Mesendoderm (in vitro differentiated cells): ENCODE measurements at regions not wholly inside any gene's neighbourhood (a gene's known extent, or its start where the extent isn't known, plus 50 kb on each side); places are given as distances from the start of the nearest gene placed in this dataset.

ENCODE experiments used
- DNase-seq: peaks from one replicate; pipeline ENCODE4 v3.0.0; 2013
- H2AK5ac ChIP-seq: 2 replicates; pipeline ENCODE4 v1.6.1; 2013; ENCODE audit warnings: low read length, inconsistent platforms
- H2BK120ac ChIP-seq: 2 replicates; pipeline ENCODE4 v1.6.1; 2013; ENCODE audit warnings: low read depth, mild to moderate bottlenecking, low read length, moderate library complexity, mixed read lengths
- H2BK15ac ChIP-seq: replicated peaks from 2 replicates; pipeline ENCODE4 v1.6.1; 2013; ENCODE audit warnings: low read depth, mild to moderate bottlenecking, moderate library complexity
- H2BK5ac ChIP-seq: 2 replicates; pipeline ENCODE4 v1.6.1; 2013; ENCODE audit warnings: low read length, inconsistent platforms
- H3K18ac ChIP-seq: 2 replicates; pipeline ENCODE4 v1.6.1; 2013; ENCODE audit warnings: mild to moderate bottlenecking, low read length, mixed read lengths
- H3K23ac ChIP-seq: one replicate; pipeline ENCODE4 v1.6.1; 2013; ENCODE audit warnings: low read length
- H3K27ac ChIP-seq: 2 replicates; pipeline ENCODE4 v1.5.1; 2013; ENCODE audit warnings: low read depth, mild to moderate bottlenecking, inconsistent platforms, low read length, moderate library complexity
- H3K27me3 ChIP-seq: 2 replicates; pipeline ENCODE4 v1.6.1; 2013; ENCODE audit warnings: low read length, control low read depth, mild to moderate bottlenecking, inconsistent platforms; ENCODE audit not compliant: insufficient read depth, poor library complexity
- H3K36me3 ChIP-seq: 2 replicates; pipeline ENCODE4 v1.6.1; 2013; ENCODE audit warnings: low read length, inconsistent platforms; ENCODE audit not compliant: control insufficient read depth, insufficient read depth
- H3K4ac ChIP-seq: one replicate; pipeline ENCODE4 v1.6.1; 2013; ENCODE audit warnings: low read depth, mild to moderate bottlenecking, low read length, moderate library complexity
- H3K4me1 ChIP-seq: 2 replicates; pipeline ENCODE4 v1.6.1; 2013; ENCODE audit warnings: low read depth, low read length, inconsistent platforms; ENCODE audit not compliant: control insufficient read depth
- H3K4me2 ChIP-seq: 2 replicates; pipeline ENCODE4 v1.6.1; 2013; ENCODE audit warnings: low read length
- H3K4me3 ChIP-seq: 2 replicates; pipeline ENCODE4 v1.5.1; 2013; ENCODE audit warnings: mild to moderate bottlenecking, low read length
- H3K56ac ChIP-seq: one replicate; pipeline ENCODE4 v1.6.1; 2013; ENCODE audit warnings: low read length
- H3K79me1 ChIP-seq: 2 replicates; pipeline ENCODE4 v1.6.1; 2013; ENCODE audit warnings: low read length, inconsistent platforms
- H3K79me2 ChIP-seq: 2 replicates; pipeline ENCODE4 v1.6.1; 2013; ENCODE audit warnings: mild to moderate bottlenecking, low read length; ENCODE audit not compliant: control insufficient read depth, insufficient read depth
- H3K9ac ChIP-seq: 2 replicates; pipeline ENCODE4 v1.6.1; 2013; ENCODE audit warnings: low read length, inconsistent platforms
- H4K5ac ChIP-seq: one replicate; pipeline ENCODE4 v1.6.1; 2013; ENCODE audit warnings: low read length
- H4K8ac ChIP-seq: one replicate; pipeline ENCODE4 v1.6.1; 2013; ENCODE audit warnings: low read depth, mild to moderate bottlenecking, control low read depth, low read length, moderate library complexity
- WGBS: extraction: QIAGEN DNeasy Blood & Tissue Kit; methylation state at CpG from one replicate; pipeline ENCODE4 v1.1.7; 2013; ENCODE audit warnings: low lambda C conversion rate, missing lambda C conversion rate; ENCODE audit not compliant: insufficient coverage; ENCODE audit errors: extremely low coverage; 5-methylcytosine and 5-hydroxymethylcytosine counted together

DNA sequence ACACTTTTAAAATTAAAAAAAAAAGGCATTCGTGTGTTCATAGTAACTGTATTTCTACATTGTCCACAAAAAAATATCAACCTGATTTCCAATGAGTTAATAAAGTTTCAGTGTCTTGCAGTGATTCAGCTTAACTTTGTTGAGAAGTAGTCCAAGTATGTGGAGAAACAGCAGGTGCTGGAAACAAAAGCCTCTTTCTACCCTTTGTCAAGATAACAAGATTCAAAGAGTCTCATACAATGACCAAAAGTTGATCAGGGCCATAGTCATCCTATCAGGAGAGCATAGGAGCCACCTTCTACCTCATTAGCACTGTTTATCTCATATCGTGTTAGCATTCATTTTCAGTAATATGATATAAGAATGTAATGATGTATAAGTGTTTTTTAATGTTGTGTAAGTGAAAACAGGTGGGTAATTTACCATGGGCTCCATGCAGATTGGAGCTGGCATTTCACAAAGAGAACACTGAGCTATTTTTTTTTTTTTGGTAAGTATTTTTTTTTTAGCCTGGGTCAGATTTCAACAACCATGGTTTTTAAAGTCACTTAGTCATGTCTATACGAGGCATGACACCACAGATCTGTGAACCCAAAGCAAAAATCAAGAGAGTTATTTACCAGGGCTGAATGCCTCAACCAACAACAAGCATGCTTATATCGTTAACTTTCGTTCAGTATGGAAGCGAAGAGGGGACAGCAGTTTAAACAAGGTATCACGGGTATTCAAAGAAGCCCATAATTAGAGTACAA is 165.0 kb upstream of the ZNF521 start:
- Histone ChIP-seq H2BK5ac (no peak overlapping the region), H3K18ac (no peak overlapping the region), H3K4ac (no peak overlapping the region), H3K36me3 (no peaks in the 10 kb centered on the region), H3K4me2 (no peak overlapping the region), H4K5ac (no peak overlapping the region), H3K79me1 (no peaks in the 10 kb centered on the region), H2BK120ac (no peak overlapping the region), H4K8ac (no peak overlapping the region), H2AK5ac (no peak overlapping the region), H3K56ac (no peak overlapping the region), H3K27ac (no peak overlapping the region), H3K23ac (no peak overlapping the region), H3K79me2 (no peaks in the 10 kb centered on the region), H3K27me3 (no peaks in the 10 kb centered on the region), H3K4me3 (no peak overlapping the region), H3K9ac (no peak overlapping the region), H3K4me1 (no peaks in the 10 kb centered on the region), H2BK15ac (no peak overlapping the region)
- DNase-seq: peak; percentile 14
- WGBS: 100% methylated on average over 1 of the region's 7 CpGs

DNA sequence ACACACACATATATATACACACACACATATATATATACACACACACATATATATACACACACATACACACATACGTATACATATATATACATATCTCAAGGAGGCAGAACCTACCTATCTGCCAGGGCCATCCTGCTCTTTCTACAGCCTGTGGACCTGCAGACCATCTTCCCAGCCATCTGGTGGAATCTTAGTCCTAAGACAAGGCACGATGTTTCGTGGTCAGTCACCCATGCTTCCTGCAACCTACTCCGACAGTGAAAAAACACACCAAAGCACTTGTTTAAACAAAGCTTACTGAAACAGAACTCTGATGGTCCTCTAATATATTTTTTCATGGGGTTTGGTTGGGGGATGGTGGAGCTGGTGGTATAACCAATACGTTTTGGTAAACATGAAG is 164.2 kb upstream of the ZNF521 start:
- H3K23ac ChIP-seq: no peak overlapping the region
- H3K79me1 ChIP-seq: no peaks in the 10 kb centered on the region
- H4K8ac ChIP-seq: no peak overlapping the region
- H3K18ac ChIP-seq: no peak overlapping the region
- no peak overlapping the region for H3K27ac ChIP-seq
- H3K9ac ChIP-seq: no peak overlapping the region
- no peak overlapping the region for H2AK5ac ChIP-seq
- H3K36me3 ChIP-seq: no peaks in the 10 kb centered on the region
- no peak overlapping the region for H2BK120ac ChIP-seq
- no peaks in the 10 kb centered on the region for H3K4me1 ChIP-seq
- no peak overlapping the region for H2BK15ac ChIP-seq
- no peaks in the 10 kb centered on the region for H3K79me2 ChIP-seq
- DNase-seq: no peak
- no peak overlapping the region for H3K4me3 ChIP-seq
- H4K5ac ChIP-seq: no peak overlapping the region
- H3K27me3 ChIP-seq: no peaks in the 10 kb centered on the region
- no CpG with 5 or more reads among the region's 5 CpGs for WGBS
- no peak overlapping the region for H3K4ac ChIP-seq
- no peak overlapping the region for H3K56ac ChIP-seq
- H2BK5ac ChIP-seq: no peak overlapping the region
- H3K4me2 ChIP-seq: no peak overlapping the region

DNA sequence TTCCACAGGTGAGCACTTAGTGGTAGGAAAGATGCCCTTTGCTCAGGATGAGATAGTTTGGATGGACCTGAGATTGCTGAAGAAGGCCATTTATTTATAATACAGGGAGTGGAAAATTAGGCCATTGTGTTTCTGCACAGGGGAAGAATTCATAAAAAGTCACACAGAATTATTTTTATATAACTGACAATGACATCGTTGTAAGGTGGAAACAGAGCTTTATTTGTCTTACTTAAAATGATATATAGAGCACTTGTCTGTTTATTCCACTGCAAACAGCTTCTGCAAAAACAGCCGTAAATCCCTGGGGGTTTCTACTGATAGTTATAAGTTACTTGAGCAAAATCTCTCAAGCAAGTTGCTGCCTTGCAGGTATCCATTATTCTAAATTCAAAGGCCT is 158.1 kb upstream of the ZNF521 start:
- Histone ChIP-seq H2AK5ac (no peak overlapping the region), H3K56ac (no peak overlapping the region), H2BK15ac (no peak overlapping the region), H3K79me2 (no peaks in the 10 kb centered on the region), H3K23ac (no peak overlapping the region), H4K5ac (no peak overlapping the region), H2BK120ac (no peak overlapping the region), H3K27ac (no peak overlapping the region), H2BK5ac (no peak overlapping the region), H4K8ac (no peak overlapping the region), H3K4ac (no peak overlapping the region), H3K18ac (no peak overlapping the region), H3K9ac (no peak overlapping the region), H3K4me3 (no peak overlapping the region), H3K4me2 (no peak overlapping the region), H3K27me3 (no peaks in the 10 kb centered on the region), H3K4me1 (no peaks in the 10 kb centered on the region), H3K79me1 (no peaks in the 10 kb centered on the region), H3K36me3 (no peaks in the 10 kb centered on the region)
- WGBS: no CpG with 5 or more reads among the region's 2 CpGs
- no peak for DNase-seq

DNA sequence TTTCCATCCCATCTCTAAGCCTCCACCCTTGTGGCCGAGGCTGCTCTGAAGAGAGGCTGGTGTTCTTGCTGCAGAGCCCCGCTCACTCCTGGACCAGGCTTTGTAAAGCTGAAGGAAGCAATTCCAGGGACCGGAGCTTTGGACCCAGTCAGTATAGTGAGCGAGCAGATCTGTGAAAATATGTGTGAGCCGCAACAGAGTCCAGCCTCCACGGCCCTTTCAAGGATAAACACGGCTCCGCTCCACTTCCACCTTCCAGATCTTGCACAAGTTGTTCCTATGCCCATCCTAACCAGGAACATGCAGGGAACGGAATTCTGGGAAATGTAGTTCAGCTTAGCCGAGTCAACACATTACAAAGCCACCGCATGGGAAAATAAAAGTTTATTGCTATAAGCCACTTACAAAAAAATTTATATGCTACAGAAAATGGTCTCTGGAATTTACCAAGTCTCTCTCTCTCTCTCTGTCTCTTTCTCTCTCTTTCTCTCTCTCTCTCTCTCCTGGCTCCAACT is 151.7 kb upstream of the ZNF521 start:
- H3K23ac ChIP-seq: no peak overlapping the region
- peak overlapping the region; percentile 1 for H4K8ac ChIP-seq
- H2BK5ac ChIP-seq: no peak overlapping the region
- H2BK15ac ChIP-seq: no peak overlapping the region
- DNase-seq: peak; percentile 68
- H3K79me2 ChIP-seq: no peaks in the 10 kb centered on the region
- H2BK120ac ChIP-seq: no peak overlapping the region
- H3K79me1 ChIP-seq: no peaks in the 10 kb centered on the region
- H3K4me1 ChIP-seq: no peaks in the 10 kb centered on the region
- peak overlapping the region; percentile 61 for H3K56ac ChIP-seq
- WGBS: no CpG with 5 or more reads among the region's 11 CpGs
- no peak overlapping the region for H3K27ac ChIP-seq
- H3K27me3 ChIP-seq: no peaks in the 10 kb centered on the region
- no peak overlapping the region for H3K18ac ChIP-seq
- H3K36me3 ChIP-seq: no peaks in the 10 kb centered on the region
- no peak overlapping the region for H2AK5ac ChIP-seq
- no peak overlapping the region for H4K5ac ChIP-seq
- no peak overlapping the region for H3K4ac ChIP-seq
- peak overlapping the region; percentile 18 for H3K4me3 ChIP-seq
- peak overlapping the region; percentile 55 for H3K4me2 ChIP-seq
- H3K9ac ChIP-seq: peak overlapping the region; percentile 9

DNA sequence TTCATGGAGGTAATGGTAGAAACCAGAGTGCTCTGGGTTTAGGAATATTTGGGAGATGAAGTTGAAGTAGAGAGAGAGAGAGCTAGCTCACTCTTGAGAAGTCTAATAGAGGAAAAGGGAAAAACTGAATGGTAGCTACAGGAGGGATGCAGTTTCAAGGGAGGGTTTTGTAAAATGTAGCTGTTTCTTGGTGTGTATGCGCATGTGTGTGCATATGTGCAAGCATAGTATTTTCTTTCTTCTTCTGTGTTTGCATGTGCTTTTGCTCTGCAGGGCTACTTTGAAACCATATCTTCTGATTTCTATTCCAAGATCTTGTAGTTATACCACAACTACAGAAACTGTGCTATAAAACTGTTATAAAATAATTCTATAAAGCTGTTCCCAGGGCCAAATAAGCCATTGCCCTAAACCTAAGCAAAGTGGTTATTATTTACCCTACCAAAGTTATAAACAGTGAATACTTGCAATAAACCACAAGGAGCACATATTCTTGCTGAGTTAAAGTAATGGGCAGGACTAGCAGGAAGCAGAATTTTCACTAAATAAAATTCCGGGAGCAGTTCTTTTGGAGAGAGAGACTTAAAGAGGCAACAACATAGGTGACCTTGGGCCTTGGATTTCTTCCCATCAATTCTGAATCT is 145.3 kb upstream of the ZNF521 start:
- H3K18ac ChIP-seq: no peak overlapping the region
- H2AK5ac ChIP-seq: no peak overlapping the region
- no peak overlapping the region for H2BK120ac ChIP-seq
- H3K4me3 ChIP-seq: no peak overlapping the region
- no peak for DNase-seq
- no peak overlapping the region for H3K23ac ChIP-seq
- H3K79me1 ChIP-seq: no peaks in the 10 kb centered on the region
- H4K8ac ChIP-seq: no peak overlapping the region
- H3K4me2 ChIP-seq: no peak overlapping the region
- H2BK15ac ChIP-seq: no peak overlapping the region
- no peak overlapping the region for H3K4ac ChIP-seq
- no peak overlapping the region for H3K56ac ChIP-seq
- H3K79me2 ChIP-seq: no peaks in the 10 kb centered on the region
- no peaks in the 10 kb centered on the region for H3K4me1 ChIP-seq
- no CpG with 5 or more reads among the region's 2 CpGs for WGBS
- no peak overlapping the region for H3K27ac ChIP-seq
- no peaks in the 10 kb centered on the region for H3K36me3 ChIP-seq
- no peak overlapping the region for H2BK5ac ChIP-seq
- H3K9ac ChIP-seq: no peak overlapping the region
- no peaks in the 10 kb centered on the region for H3K27me3 ChIP-seq
- H4K5ac ChIP-seq: no peak overlapping the region
